Adipocyte (in vitro differentiated cells): ENCODE measurements at regions not wholly inside any gene's neighbourhood (a gene's known extent, or its start where the extent isn't known, plus 50 kb on each side); places are given as distances from the start of the nearest gene placed in this dataset.

ENCODE experiments used
- DNase-seq: peaks from one replicate; pipeline ENCODE4 v3.0.0-alpha.2; 2015; ENCODE audit warnings: low read depth
- H3K27me3 ChIP-seq: replicated peaks from 2 replicates; pipeline ENCODE4 v1.7.0; 2013; ENCODE audit warnings: mild to moderate bottlenecking, low read length, moderate library complexity; ENCODE audit not compliant: control insufficient read depth, insufficient read depth
- H3K36me3 ChIP-seq: 2 replicates; pipeline ENCODE4 v1.7.0; 2013; ENCODE audit warnings: low read length, mild to moderate bottlenecking, moderate library complexity; ENCODE audit not compliant: control insufficient read depth, insufficient read depth, severe bottlenecking
- H3K4me1 ChIP-seq: 2 replicates; pipeline ENCODE4 v1.7.0; 2013; ENCODE audit warnings: mild to moderate bottlenecking, low read length, moderate library complexity; ENCODE audit not compliant: control insufficient read depth, insufficient read depth
- H3K4me3 ChIP-seq: 2 replicates; pipeline ENCODE4 v1.7.0; 2013; ENCODE audit warnings: mild to moderate bottlenecking, low read length, moderate library complexity
- H3K9ac ChIP-seq: 2 replicates; pipeline ENCODE4 v1.7.0; 2013; ENCODE audit warnings: mild to moderate bottlenecking, low read length, moderate library complexity
- H3K9me3 ChIP-seq: 2 replicates; pipeline ENCODE4 v1.7.0; 2013; ENCODE audit warnings: mild to moderate bottlenecking, low read length, moderate library complexity; ENCODE audit not compliant: control insufficient read depth

- H3K36me3 ChIP-seq = peaks cover 7% of the 10 kb centered on the region
- no peak for DNase-seq
- no peak overlapping the region for H3K4me3 ChIP-seq
- no peak overlapping the region for H3K9ac ChIP-seq
- peaks cover 7% of the 10 kb centered on the region for H3K4me1 ChIP-seq
- no peaks in the 10 kb centered on the region for H3K27me3 ChIP-seq
- peaks cover under 1% of the 10 kb centered on the region for H3K9me3 ChIP-seq
These were observed 50.0 kb upstream of the IL1R1 start for GRCh38 chr2:102092535-102092934.
